ENCODE measurements at regions not wholly inside any gene's neighbourhood (a gene's known extent, or its start where the extent isn't known, plus 50 kb on each side); places are given as distances from the start of the nearest gene placed in this dataset.

- no peaks in the 10 kb centered on the region for H3K4me1 ChIP-seq (replicated peaks; ENCODE audit: insufficient read depth)
- no peaks in the 10 kb centered on the region for H3K9me3 ChIP-seq (ENCODE audit: insufficient read depth, low read depth)
- H3K4me3 ChIP-seq: no peak overlapping the region
- H3K36me3 ChIP-seq (ENCODE audit: low read depth): no peaks in the 10 kb centered on the region
- CTCF ChIA-PET: no interaction called here
- no peak overlapping the region for H2AFZ ChIP-seq
- intact Hi-C loops (cut with micrococcal nuclease; ENCODE audit: unreplicated experiment): no loop called here
- no TSS peak for BruUV-seq (replicated peaks)
- no peaks in the 10 kb centered on the region for H3F3A ChIP-seq (ENCODE audit: insufficient read depth, low read depth)
- no peaks in the 10 kb centered on the region for H3K27me3 ChIP-seq (ENCODE audit: insufficient read depth, low read depth)
- H3K4me2 ChIP-seq: no peak overlapping the region
- POLR2A ChIA-PET (ENCODE audit: unreplicated experiment): no interaction called here
- no peak for TF ChIP-seq CTCF (conservative IDR thresholded peaks at IDR 0.05)
- no peak for TF ChIP-seq EZH2 (IDR thresholded peaks at IDR 0.05; ENCODE audit: low read depth)
- no peaks in the 10 kb centered on the region for H4K20me1 ChIP-seq (ENCODE audit: insufficient read depth)
- H3K79me2 ChIP-seq (ENCODE audit: low read depth): no peaks in the 10 kb centered on the region
- no peaks in the 10 kb centered on the region for H3K9me2 ChIP-seq (ENCODE audit: insufficient read depth)
- DNase-seq: no peak
- no peak overlapping the region for H3K27ac ChIP-seq
Measured at GRCh38 chr4:22167201-22167600, 218.6 kb upstream of the KCNIP4 start.

- no peaks in the 10 kb centered on the region for H3K4me1 ChIP-seq (replicated peaks; ENCODE audit: insufficient read depth)
- no peak overlapping the region for H3K27ac ChIP-seq
- no peaks in the 10 kb centered on the region for H3F3A ChIP-seq (ENCODE audit: insufficient read depth, low read depth)
- no TSS peak for BruUV-seq (replicated peaks)
- no peaks in the 10 kb centered on the region for H3K9me2 ChIP-seq (ENCODE audit: insufficient read depth)
- POLR2A ChIA-PET (ENCODE audit: unreplicated experiment): no interaction called here
- CTCF ChIA-PET: no interaction called here
- TF ChIP-seq CTCF (conservative IDR thresholded peaks at IDR 0.05): no peak
- no peak for TF ChIP-seq EZH2 (IDR thresholded peaks at IDR 0.05; ENCODE audit: low read depth)
- no peaks in the 10 kb centered on the region for H3K27me3 ChIP-seq (ENCODE audit: insufficient read depth, low read depth)
- no peaks in the 10 kb centered on the region for H3K79me2 ChIP-seq (ENCODE audit: low read depth)
- H3K36me3 ChIP-seq (ENCODE audit: low read depth): no peaks in the 10 kb centered on the region
- no peak overlapping the region for H3K4me3 ChIP-seq
- no peak overlapping the region for H3K4me2 ChIP-seq
- no peak for DNase-seq
- H4K20me1 ChIP-seq (ENCODE audit: insufficient read depth): no peaks in the 10 kb centered on the region
- intact Hi-C loops (cut with micrococcal nuclease; ENCODE audit: unreplicated experiment): no loop called here
- H2AFZ ChIP-seq: no peak overlapping the region
- H3K9me3 ChIP-seq (ENCODE audit: insufficient read depth, low read depth): no peaks in the 10 kb centered on the region
Measured at GRCh38 chr4:22162454-22162853, 213.9 kb upstream of the KCNIP4 start.

GRCh38 chr4:22130741-22131140, 182.2 kb upstream of the KCNIP4 start:
- Histone ChIP-seq H3K4me3 (no peak overlapping the region), H3K27ac (no peak overlapping the region), H3K79me2 (ENCODE audit: low read depth) (no peaks in the 10 kb centered on the region), H3K4me2 (no peak overlapping the region), H4K20me1 (ENCODE audit: insufficient read depth) (no peaks in the 10 kb centered on the region), H3K27me3 (ENCODE audit: insufficient read depth, low read depth) (no peaks in the 10 kb centered on the region), H3K4me1 (replicated peaks; ENCODE audit: insufficient read depth) (no peaks in the 10 kb centered on the region), H3K9me2 (ENCODE audit: insufficient read depth) (no peaks in the 10 kb centered on the region), H3K36me3 (ENCODE audit: low read depth) (no peaks in the 10 kb centered on the region), H2AFZ (no peak overlapping the region), H3F3A (ENCODE audit: insufficient read depth, low read depth) (no peaks in the 10 kb centered on the region), H3K9me3 (ENCODE audit: insufficient read depth, low read depth) (no peaks in the 10 kb centered on the region)
- no TSS peak for BruUV-seq (replicated peaks)
- intact Hi-C loops (cut with micrococcal nuclease; ENCODE audit: unreplicated experiment): loop anchor here (5.0 to 10.0 kb wide), 2 partner anchors 254 to 338 kb away; no protein-coding TSS in a partner anchor
- ChIA-PET POLR2A (ENCODE audit: unreplicated experiment) (no interaction called here), CTCF (no interaction called here)
- TF ChIP-seq CTCF (conservative IDR thresholded peaks at IDR 0.05) (no peak), EZH2 (IDR thresholded peaks at IDR 0.05; ENCODE audit: low read depth) (no peak)
- no peak for DNase-seq

All from PC-9 (cell line).